GM18505 (cell line): ENCODE measurements at regions not wholly inside any gene's neighbourhood (a gene's known extent, or its start where the extent isn't known, plus 50 kb on each side); places are given as distances from the start of the nearest gene placed in this dataset.

Experiments used
- ATAC-seq: cut with Tn5 transposase; IDR thresholded peaks from one replicate; pipeline ENCODE4 v1.9.1; 2021; ENCODE audit not compliant: unreplicated experiment
- POLR2A ChIP-seq: IDR thresholded peaks from 4 replicates; pipeline ENCODE4 v1.6.1; 2011; ENCODE audit warnings: borderline replicate concordance; ENCODE audit not compliant: insufficient read depth, insufficient read length; ENCODE audit errors: extremely low read depth

DNA sequence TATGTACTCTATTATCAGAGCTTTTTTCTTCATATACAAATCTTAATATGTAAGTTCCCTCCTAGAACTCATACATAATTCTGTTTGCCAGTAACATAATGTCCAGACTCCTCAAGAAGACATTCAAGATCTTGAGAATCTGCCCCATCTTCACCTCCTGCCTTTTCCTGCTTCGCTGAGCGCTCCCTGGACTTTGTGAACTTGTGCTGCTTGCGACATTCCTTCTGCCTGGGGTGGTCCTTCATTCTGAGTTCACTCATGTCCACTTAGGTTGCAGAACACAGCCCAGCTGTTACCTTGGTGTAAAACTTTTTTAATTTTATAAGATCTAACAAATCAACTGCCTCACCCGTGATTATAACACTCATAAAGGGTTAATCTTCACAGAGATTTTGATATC, 478.5 kb upstream of the EPHA3 start:
- no peak for TF ChIP-seq POLR2A

DNA sequence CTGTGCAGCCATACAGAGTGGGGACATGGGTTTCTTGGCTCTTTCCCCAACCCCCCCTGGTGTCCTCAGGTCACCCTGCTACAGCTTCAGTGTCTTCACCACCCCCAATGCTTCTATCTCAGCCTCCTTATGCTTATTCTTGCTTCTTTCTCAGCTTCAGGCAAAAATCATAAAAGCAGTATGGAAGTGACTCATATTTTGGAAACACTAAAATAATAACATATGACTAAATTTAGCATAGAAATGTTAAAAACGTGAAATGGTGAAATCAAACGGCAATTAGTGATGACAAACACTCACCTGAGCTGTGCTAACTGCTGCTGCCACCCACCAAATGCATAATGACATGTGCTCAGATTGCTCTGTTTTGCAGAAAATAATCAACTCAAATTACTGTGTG, 475.2 kb upstream of the EPHA3 start:
- no peak for ATAC-seq
- no peak for TF ChIP-seq POLR2A

More for the DNA sequence above, 478.5 kb upstream of the EPHA3 start:
- ATAC-seq, result no peak

- TF ChIP-seq POLR2A, result no peak
Observed at GRCh38 chr3:88640581-88640980, 466.8 kb upstream of the EPHA3 start.

GRCh38 chr3:88641033-88641604, 466.3 kb upstream of the EPHA3 start:
- no peak for TF ChIP-seq POLR2A
- ATAC-seq, result no peak

More at GRCh38 chr3:88640581-88640980, 466.8 kb upstream of the EPHA3 start:
- ATAC-seq, result no peak

DNA sequence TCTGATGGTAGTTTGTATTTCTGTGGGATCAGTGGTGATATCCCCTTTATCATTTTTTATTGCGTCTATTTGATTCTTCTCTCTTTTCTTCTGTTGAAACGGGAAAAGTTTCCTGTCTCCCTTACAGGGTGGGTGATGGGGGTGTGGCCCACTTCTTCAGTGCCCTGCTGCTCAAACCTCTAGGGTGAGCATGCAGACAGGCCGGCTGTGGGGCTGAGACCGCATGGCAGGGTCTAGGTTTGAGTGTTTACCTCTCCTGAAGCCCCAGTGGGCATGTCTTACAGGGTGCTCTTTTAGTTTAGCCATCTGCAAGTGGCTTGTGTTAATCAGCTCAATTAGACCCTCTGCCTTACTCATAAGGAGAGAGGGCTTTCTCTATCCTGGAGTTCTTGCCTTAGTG, 450.0 kb upstream of the EPHA3 start:
- no peak for ATAC-seq
- no peak for TF ChIP-seq POLR2A

DNA sequence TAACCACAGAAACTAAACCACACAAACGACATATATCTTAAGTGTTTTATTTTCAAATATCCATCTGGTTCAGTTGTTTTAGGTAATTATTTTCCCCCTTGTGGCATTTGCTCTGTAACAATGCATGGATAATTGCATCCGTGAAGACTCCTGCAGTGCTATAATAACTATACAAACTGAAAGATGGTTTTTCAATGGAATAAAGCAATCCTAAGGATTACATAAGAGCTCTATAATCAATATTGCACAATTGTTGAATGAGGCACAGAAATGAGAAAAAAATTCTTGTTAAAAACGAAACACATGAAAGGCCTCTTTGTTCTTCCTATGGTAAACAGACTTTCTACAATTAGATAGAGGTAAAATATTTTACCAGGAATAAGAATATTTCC, 446.0 kb upstream of the EPHA3 start:
- no peak for TF ChIP-seq POLR2A
- no peak for ATAC-seq

DNA sequence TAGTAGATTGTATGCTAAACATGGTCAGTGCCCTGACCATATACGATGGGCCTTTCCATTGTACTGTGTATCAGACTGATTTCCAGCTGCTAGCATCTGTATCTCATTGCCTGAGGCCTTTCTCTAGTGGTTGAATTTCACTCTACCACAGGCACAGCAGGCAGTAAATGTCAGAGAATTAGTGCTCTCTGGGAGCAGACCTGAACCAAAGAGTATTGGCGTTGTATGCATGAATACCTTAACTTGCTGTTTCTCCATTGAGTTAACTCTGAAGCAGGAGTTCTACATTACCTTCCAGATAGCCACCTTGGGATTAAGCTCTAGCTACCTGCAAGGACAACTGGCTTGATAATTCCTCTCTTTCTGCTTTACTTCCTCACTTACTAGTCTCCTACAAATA, 439.2 kb upstream of the EPHA3 start:
- TF ChIP-seq POLR2A, result no peak
- no peak for ATAC-seq

DNA sequence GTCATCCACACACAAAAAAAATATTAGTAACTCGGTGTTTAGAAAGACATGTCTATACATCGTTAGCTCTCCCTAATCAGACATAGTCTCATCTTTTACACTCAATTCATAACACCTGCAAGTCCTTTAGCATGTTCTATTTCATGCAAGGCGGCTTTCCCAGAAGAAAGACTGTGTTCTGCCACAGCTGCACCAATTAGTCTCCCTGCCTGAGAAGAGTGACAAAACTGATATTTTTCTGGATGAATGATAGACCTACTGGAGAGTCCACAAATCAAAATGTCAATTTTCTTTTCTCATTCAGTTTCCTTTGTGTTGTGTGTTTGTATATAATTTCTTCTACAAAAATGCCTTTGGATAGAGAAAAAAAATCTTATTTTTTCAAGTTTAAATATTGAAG, 435.8 kb upstream of the EPHA3 start:
- no peak for ATAC-seq
- TF ChIP-seq POLR2A, result no peak

DNA sequence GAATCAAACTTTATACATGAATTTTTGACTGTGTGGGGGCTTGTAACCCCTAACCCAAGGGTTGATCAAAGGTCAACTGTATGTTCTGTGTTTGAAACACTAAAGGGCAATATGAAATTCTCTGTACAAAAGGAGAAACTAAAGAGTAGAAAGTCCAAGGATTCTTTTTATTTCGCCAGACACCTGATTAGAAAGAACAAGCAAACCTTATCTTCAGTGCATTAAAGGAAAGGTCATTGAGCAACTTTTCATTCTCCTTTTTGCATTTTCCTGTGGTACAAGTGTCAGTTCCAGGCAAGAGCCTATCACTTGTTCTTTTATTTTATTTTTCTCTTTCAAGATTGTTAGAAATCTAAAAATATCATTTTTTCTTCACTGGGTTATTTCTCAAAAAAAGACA, 430.1 kb upstream of the EPHA3 start:
- ATAC-seq, result no peak
- no peak for TF ChIP-seq POLR2A

GRCh38 chr3:88678747-88679146, 428.7 kb upstream of the EPHA3 start:
- ATAC-seq, result no peak
- no peak for TF ChIP-seq POLR2A

DNA sequence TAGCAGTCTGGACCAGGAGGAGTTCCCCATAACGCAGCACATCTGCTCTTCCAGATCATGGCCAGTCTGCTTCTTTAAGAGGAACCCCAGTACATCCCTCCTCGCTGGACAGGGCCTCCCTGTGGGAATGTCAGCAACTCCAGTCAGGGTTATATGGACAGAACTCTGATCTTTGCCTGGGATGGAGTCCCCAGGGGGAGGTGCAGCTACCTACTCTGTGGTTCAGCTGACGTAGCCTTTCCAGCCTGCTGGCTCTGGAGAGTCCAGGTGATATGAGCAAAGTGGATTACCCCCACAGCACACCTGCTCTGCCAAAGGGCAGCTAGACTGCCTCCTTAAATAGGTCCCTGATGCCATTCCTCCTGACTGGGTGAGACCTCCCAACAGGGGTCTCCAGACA, 417.1 kb upstream of the EPHA3 start:
- ATAC-seq, result no peak
- no peak for TF ChIP-seq POLR2A

DNA sequence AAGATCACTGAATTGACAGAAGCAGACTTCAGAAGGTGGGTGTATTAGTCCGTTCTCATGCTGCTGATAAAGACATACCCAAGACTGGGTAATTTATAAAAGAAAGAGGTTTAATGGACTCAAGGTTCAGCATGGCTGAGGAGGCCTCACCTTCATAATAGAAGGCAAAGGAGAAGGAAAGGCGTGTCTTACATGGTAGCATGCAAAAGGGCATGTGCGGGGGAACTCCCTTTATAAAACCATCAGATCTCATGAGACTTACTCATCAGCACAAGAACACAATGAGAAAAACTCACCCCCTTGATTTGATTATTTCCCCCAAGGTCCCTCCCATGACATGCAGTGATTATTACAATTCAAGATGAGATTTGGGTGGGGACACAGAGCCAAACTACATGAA, 416.3 kb upstream of the EPHA3 start:
- no peak for TF ChIP-seq POLR2A
- no peak for ATAC-seq

GRCh38 chr3:88703501-88704059, 403.8 kb upstream of the EPHA3 start:
- ATAC-seq, result no peak
- TF ChIP-seq POLR2A, result no peak

- TF ChIP-seq POLR2A, result no peak
- ATAC-seq, result no peak
Observed at GRCh38 chr3:88704338-88704737, 403.1 kb upstream of the EPHA3 start.

- no peak for TF ChIP-seq POLR2A
- no peak for ATAC-seq
Observed at GRCh38 chr3:88707837-88708236, 399.6 kb upstream of the EPHA3 start.

GRCh38 chr3:88712552-88712951, 394.9 kb upstream of the EPHA3 start:
- no peak for TF ChIP-seq POLR2A
- ATAC-seq, result no peak

DNA sequence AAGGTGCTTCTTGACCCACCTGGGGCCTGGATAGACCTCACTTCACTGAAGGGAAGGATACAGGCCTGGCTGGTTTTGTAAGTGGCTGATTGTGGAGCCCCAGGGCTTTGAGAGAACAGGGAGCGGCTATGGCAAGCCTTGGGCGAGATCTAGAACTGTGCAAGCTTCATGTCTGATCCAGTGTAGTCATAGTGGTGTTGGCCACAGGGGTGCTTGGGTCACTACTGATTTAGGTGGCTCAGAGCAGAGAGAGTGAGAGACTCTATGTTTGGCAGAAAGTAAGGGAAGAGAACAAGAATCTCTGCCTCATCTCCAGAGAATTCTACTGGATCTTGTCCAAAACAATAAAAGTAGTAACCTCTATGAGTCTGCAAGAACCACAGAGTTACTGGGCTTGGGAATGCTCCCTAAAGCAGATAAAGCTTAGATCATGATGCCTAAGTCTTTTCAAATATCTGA, 394.2 kb upstream of the EPHA3 start:
- ATAC-seq, result no peak
- no peak for TF ChIP-seq POLR2A
